ENCODE measurements at regions not wholly inside any gene's neighbourhood (a gene's known extent, or its start where the extent isn't known, plus 50 kb on each side); places are given as distances from the start of the nearest gene placed in this dataset.

- TF ChIP-seq CTCF (IDR thresholded peaks at IDR 0.05) = no peak
- TF ChIP-seq POLR2A (IDR thresholded peaks at IDR 0.05) = no peak
Observed at GRCh38 chr4:110869862-110870572, 247.1 kb upstream of the PITX2 start.
